Adipocyte (in vitro differentiated cells): ENCODE measurements at regions not wholly inside any gene's neighbourhood (a gene's known extent, or its start where the extent isn't known, plus 50 kb on each side); places are given as distances from the start of the nearest gene placed in this dataset.

Source experiments
- DNase-seq: peaks from one replicate; pipeline ENCODE4 v3.0.0-alpha.2; 2015; ENCODE audit warnings: low read depth
- H3K27me3 ChIP-seq: replicated peaks from 2 replicates; pipeline ENCODE4 v1.7.0; 2013; ENCODE audit warnings: mild to moderate bottlenecking, low read length, moderate library complexity; ENCODE audit not compliant: control insufficient read depth, insufficient read depth
- H3K36me3 ChIP-seq: 2 replicates; pipeline ENCODE4 v1.7.0; 2013; ENCODE audit warnings: low read length, mild to moderate bottlenecking, moderate library complexity; ENCODE audit not compliant: control insufficient read depth, insufficient read depth, severe bottlenecking
- H3K4me1 ChIP-seq: 2 replicates; pipeline ENCODE4 v1.7.0; 2013; ENCODE audit warnings: mild to moderate bottlenecking, low read length, moderate library complexity; ENCODE audit not compliant: control insufficient read depth, insufficient read depth
- H3K4me3 ChIP-seq: 2 replicates; pipeline ENCODE4 v1.7.0; 2013; ENCODE audit warnings: mild to moderate bottlenecking, low read length, moderate library complexity
- H3K9ac ChIP-seq: 2 replicates; pipeline ENCODE4 v1.7.0; 2013; ENCODE audit warnings: mild to moderate bottlenecking, low read length, moderate library complexity
- H3K9me3 ChIP-seq: 2 replicates; pipeline ENCODE4 v1.7.0; 2013; ENCODE audit warnings: mild to moderate bottlenecking, low read length, moderate library complexity; ENCODE audit not compliant: control insufficient read depth

GRCh38 chr5:174400461-174400860 lies 323.9 kb upstream of the MSX2 start:
- Histone ChIP-seq H3K36me3 (no peaks in the 10 kb centered on the region), H3K4me3 (no peak overlapping the region), H3K4me1 (no peaks in the 10 kb centered on the region), H3K9me3 (peaks cover 7% of the 10 kb centered on the region), H3K27me3 (peaks cover 26% of the 10 kb centered on the region), H3K9ac (no peak overlapping the region)
- no peak for DNase-seq

- H3K4me3 ChIP-seq = no peak overlapping the region
These were observed 322.6 kb upstream of the MSX2 start for GRCh38 chr5:174401793-174402192.

GRCh38 chr5:174402222-174402812 lies 322.1 kb upstream of the MSX2 start:
- Histone ChIP-seq H3K9me3 (peaks cover 7% of the 10 kb centered on the region), H3K27me3 (peaks cover 25% of the 10 kb centered on the region), H3K36me3 (no peaks in the 10 kb centered on the region), H3K4me1 (no peaks in the 10 kb centered on the region), H3K4me3 (no peak overlapping the region), H3K9ac (no peak overlapping the region)
- DNase-seq = peak; percentile 31

More at GRCh38 chr5:174401793-174402192, 322.6 kb upstream of the MSX2 start:
- Histone ChIP-seq H3K9me3 (peaks cover 7% of the 10 kb centered on the region), H3K36me3 (no peaks in the 10 kb centered on the region), H3K9ac (no peak overlapping the region), H3K27me3 (peaks cover 26% of the 10 kb centered on the region), H3K4me1 (no peaks in the 10 kb centered on the region)
- DNase-seq = no peak

- H3K27me3 ChIP-seq = peaks cover 13% of the 10 kb centered on the region
- H3K9ac ChIP-seq = no peak overlapping the region
- no peaks in the 10 kb centered on the region for H3K9me3 ChIP-seq
- no peaks in the 10 kb centered on the region for H3K4me1 ChIP-seq
- H3K4me3 ChIP-seq = no peak overlapping the region
- H3K36me3 ChIP-seq = no peaks in the 10 kb centered on the region
- no peak for DNase-seq
These were observed 319.5 kb upstream of the MSX2 start for GRCh38 chr5:174404848-174405247.

- no peak overlapping the region for H3K4me3 ChIP-seq
These were observed 315.3 kb upstream of the MSX2 start for GRCh38 chr5:174409070-174409469.

GRCh38 chr5:174409971-174410370 lies 314.4 kb upstream of the MSX2 start:
- no peaks in the 10 kb centered on the region for H3K9me3 ChIP-seq
- no peaks in the 10 kb centered on the region for H3K36me3 ChIP-seq
- H3K27me3 ChIP-seq = peaks cover 1% of the 10 kb centered on the region
- DNase-seq = no peak
- no peak overlapping the region for H3K9ac ChIP-seq
- H3K4me1 ChIP-seq = peaks cover 12% of the 10 kb centered on the region
- H3K4me3 ChIP-seq = no peak overlapping the region

More at GRCh38 chr5:174409070-174409469, 315.3 kb upstream of the MSX2 start:
- no peak overlapping the region for H3K9ac ChIP-seq
- H3K9me3 ChIP-seq = no peaks in the 10 kb centered on the region
- no peaks in the 10 kb centered on the region for H3K36me3 ChIP-seq
- peaks cover 7% of the 10 kb centered on the region for H3K27me3 ChIP-seq
- H3K4me1 ChIP-seq = peaks cover 11% of the 10 kb centered on the region
- DNase-seq = no peak

DNA sequence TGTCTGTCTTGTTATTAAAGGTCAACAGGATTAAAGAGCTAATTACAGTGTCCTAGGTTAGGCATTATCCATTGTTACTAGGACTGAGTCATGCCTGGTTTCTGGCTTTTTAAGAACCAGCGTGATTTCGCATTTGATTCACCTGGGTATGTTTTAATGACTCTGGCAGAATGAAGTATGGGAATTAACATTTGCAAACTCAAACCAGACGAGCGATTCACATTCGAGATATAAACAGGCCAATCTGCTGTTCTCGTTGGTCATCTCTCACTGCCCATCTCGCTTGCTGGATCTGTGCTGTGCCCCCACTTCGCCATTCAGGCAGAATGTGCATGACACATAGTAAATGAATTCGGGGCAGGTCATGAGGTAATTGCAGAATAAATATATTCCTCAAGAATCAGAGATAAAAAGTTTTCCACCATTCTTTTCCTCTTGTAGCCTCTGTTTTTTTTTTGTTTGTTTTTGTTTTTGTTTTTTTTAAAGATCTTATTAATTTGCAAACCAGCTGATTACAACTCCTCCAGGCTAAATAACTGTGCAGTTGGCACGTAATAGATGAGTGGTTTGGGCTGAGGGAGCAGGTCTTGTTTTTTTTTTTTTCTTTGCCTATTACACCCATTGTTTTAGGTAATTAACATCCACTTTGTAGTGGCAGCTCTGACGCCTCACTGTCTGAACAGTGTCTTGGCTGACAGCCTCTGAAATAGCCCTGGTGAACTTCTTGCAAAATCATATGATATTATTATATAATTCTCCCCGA lies 313.5 kb upstream of the MSX2 start:
- H3K27me3 ChIP-seq = no peaks in the 10 kb centered on the region
- DNase-seq = peak; percentile 54
- H3K4me1 ChIP-seq = peaks cover 12% of the 10 kb centered on the region

DNA sequence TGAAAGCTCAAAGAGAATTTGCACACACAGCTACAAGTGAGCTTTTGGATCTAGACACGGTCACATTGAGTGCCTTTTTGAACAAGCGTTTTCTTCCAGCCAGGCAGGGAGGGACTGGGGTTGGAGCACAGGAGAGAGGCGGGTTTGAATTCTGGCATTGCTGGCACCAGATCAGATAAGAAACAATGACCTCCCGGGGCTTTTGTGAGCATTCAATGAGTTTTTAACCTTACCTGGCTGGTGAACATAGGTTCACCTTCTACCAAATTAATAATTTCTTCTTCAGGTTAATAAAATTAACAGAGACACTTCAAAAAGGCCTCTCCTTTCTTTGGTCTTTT lies 312.9 kb upstream of the MSX2 start:
- DNase-seq = no peak
- no peak overlapping the region for H3K4me3 ChIP-seq
- no peaks in the 10 kb centered on the region for H3K27me3 ChIP-seq
- H3K9me3 ChIP-seq = no peaks in the 10 kb centered on the region
- H3K36me3 ChIP-seq = no peaks in the 10 kb centered on the region
- H3K4me1 ChIP-seq = peaks cover 12% of the 10 kb centered on the region
- no peak overlapping the region for H3K9ac ChIP-seq

More for the DNA sequence above, 313.5 kb upstream of the MSX2 start:
- no peaks in the 10 kb centered on the region for H3K36me3 ChIP-seq
- no peaks in the 10 kb centered on the region for H3K9me3 ChIP-seq
- no peak overlapping the region for H3K4me3 ChIP-seq
- H3K9ac ChIP-seq = no peak overlapping the region

- Histone ChIP-seq H3K4me3 (no peak overlapping the region), H3K9me3 (no peaks in the 10 kb centered on the region), H3K4me1 (peaks cover 12% of the 10 kb centered on the region), H3K9ac (no peak overlapping the region), H3K27me3 (no peaks in the 10 kb centered on the region), H3K36me3 (no peaks in the 10 kb centered on the region)
- DNase-seq = no peak
These were observed 312.0 kb upstream of the MSX2 start for GRCh38 chr5:174412374-174412773.

GRCh38 chr5:174412941-174413340 lies 311.4 kb upstream of the MSX2 start:
- no peaks in the 10 kb centered on the region for H3K36me3 ChIP-seq
- H3K27me3 ChIP-seq = no peaks in the 10 kb centered on the region
- H3K4me1 ChIP-seq = peaks cover 12% of the 10 kb centered on the region
- no peak for DNase-seq
- H3K9me3 ChIP-seq = no peaks in the 10 kb centered on the region
- no peak overlapping the region for H3K4me3 ChIP-seq
- H3K9ac ChIP-seq = no peak overlapping the region

GRCh38 chr5:174413567-174414314 lies 310.6 kb upstream of the MSX2 start:
- H3K4me1 ChIP-seq = peaks cover 12% of the 10 kb centered on the region
- H3K9ac ChIP-seq = no peak overlapping the region
- no peaks in the 10 kb centered on the region for H3K27me3 ChIP-seq
- H3K9me3 ChIP-seq = no peaks in the 10 kb centered on the region
- H3K36me3 ChIP-seq = no peaks in the 10 kb centered on the region
- no peak overlapping the region for H3K4me3 ChIP-seq
- peak; percentile 69 for DNase-seq
